NCI-H748 (cell line): ENCODE measurements at regions not wholly inside any gene's neighbourhood (a gene's known extent, or its start where the extent isn't known, plus 50 kb on each side); places are given as distances from the start of the nearest gene placed in this dataset.
"Not testable (repeated sequence)": the region's sequence is repeated elsewhere in the genome, so short reads cannot be mapped to it uniquely, and the experiment has no call there.

Experiments
- DNase-seq: peaks from one replicate; lab custom pipeline; 2025; ENCODE audit not compliant: unreplicated experiment; lab: John Stamatoyannopoulos, UW

DNA sequence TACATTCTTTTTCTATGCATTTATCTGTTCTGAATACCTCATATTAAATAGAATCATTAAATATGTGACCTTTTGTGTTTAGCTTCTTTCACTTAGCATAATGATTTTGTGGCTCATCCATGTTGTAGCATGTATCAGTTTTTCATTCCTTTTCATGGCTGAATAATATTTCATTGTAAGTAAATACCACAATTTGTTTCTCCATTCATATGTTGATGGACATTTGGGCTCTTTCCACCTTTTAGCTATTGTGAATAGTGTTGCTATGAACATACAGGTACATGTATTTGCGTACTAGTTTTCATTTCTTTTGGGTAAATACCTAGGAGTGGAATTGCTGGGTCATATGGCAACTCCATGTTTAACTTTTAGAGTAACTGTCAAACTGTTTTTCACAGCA lies 85.1 kb downstream of the GNL3L start:
- no peak for DNase-seq

DNA sequence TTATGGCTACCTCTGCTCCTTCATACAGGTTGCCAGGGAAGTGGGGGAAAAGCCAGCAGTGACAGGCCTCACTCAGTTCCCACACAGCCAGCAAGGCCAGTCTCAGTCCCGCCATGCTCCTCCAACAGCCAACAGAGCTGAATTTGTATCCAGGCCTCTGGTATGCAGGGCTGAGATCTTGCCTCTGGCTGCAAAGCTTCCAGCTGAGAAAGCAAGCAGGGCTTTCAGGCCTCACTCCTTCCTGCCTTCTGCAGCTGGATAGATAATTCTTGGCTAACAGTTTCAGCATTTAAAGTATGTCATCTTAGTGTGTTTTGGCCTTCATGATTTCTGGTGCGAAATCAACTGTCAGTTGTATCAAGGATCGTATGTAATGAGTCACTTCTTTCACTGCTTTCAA lies 103.6 kb downstream of the GNL3L start:
- no peak for DNase-seq

DNA sequence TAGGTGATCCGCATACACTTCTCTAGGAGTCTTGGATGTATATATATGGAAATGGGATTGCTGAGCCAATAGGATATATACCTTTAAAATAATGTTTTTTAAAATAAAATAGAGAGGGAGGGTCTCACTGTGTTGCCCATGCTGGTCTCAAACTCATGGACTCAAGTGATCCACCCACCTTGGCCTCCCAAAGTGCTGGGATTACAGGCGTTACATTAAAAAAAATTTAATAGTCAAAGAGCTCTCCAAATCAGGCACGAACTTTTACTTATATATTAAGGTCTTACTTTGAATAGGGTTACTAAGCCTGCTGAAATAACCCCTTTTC lies 109.0 kb downstream of the GNL3L start:
- DNase-seq, result no peak

DNA sequence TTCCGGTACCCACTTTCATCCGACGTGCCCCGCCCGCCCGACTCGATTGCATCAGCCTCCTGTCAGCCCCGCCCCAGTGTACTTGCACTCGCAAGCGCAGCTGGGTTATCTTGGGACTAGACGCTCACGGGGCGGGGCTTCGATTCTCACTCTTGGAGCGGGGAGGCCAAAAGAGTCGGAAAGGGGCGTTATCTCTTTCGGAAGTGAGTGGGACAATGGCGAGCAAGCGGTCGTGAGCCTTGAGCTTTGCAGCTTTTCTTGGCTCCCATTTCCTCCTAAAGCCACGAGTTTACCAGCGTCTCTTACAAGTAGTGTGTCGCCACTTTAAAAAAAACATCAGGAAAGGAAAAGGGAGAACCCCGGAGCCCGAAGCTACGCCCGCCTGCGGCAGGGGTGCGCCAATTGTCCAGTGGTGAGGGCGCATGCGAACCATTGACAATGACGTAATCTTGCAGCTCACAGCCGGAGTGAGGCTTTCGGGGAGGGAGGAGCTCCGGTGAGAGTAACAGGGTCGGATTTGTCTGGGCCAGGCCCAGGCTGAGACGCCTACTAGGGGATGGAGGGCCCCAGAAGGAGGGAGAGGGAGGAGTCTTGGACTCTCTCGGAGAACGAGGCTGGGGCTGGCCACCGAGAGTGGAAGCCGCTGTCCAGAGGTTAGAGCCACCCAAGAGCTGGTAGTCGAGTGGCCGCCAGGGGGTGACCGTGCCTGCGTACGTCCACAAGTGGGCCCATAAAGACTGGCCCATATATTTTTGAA lies 109.5 kb downstream of the GNL3L start:
- DNase-seq, result peak; percentile 97

DNA sequence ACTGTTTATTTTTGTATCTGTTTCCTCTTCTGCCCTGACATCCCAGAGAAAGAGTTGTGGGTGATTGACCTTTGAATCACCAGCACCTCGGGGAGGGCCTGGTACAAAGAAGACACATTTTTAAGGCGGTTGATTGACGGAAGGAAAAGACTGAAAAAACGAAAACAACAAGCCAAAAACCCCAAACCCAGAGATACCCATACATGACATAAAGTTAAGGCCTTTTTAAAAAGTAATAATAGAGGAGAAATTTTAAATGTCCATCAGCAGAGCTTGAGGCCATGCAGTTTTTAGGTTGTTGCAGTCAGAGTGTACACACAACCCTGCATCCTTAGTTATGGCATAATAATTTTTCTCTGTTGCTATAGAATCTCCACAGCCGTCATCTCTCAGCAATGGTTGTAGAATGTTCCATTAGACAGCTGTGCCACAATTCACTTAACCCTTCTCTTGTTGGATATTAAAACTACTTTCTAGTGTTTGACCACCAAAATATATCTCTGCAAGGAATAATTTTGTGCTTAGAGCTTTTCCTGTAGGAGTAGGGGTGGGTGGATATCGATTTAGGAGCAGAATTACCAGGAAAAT lies 110.2 kb downstream of the GNL3L start:
- no peak for DNase-seq

DNA sequence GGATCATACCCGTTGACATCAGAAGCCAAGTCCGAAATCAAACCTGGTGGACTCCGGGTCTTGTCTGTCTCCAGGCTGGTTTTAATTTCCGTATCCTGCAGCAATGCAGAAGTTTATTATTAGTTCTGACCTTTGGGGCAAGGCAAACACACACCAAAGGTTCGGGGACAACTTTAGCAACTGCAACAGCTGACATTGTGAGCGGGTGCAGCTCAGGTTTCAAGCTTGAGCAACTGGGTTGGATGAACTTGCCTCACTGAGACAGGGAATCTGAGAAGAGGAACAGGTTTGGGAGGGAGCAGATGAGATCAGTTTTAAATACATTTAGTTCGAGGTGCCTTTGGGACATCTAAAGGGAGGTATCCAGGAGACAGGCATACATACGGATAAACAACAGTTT lies 110.7 kb downstream of the GNL3L start:
- DNase-seq, result no peak

DNA sequence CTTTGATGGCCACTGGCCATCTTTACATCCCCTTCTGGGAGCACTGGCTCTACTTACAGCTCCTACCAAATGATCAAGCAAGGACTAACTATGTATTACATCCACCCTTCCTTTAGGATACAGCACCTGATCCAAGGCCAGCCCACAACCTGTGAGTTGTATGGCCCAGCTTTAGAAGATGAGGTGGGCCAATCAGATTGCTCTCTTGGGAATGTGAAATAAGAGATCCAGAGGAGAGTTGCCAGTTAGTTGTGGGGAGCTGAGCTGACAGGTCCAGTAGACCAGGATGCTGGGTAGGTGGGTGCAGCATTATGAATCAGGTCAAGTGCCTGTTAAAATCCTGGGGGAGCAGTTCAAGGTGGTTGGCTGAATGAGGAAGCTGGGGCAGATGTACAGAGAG lies 111.5 kb downstream of the GNL3L start:
- DNase-seq, result no peak

DNA sequence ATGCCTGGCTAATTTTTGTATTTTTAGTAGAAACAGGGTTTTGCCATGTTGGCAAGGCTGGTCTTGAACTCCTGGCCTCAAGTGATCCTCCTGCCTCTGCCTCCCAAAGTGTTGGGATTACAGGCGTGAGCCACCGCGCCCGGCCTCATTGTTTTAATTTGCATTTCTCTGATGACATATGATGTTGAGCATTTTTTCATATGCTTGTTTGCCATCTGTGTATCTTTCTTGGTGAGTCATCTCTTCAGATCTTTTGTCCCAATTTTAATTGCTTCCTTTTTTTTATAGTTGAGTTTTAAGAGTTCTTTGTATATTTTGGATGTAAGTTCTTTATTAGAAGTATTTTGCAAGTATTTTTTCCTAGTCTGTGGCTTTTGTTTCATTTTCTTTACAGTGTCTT lies 117.6 kb downstream of the GNL3L start:
- DNase-seq, result not testable (repeated sequence)

DNA sequence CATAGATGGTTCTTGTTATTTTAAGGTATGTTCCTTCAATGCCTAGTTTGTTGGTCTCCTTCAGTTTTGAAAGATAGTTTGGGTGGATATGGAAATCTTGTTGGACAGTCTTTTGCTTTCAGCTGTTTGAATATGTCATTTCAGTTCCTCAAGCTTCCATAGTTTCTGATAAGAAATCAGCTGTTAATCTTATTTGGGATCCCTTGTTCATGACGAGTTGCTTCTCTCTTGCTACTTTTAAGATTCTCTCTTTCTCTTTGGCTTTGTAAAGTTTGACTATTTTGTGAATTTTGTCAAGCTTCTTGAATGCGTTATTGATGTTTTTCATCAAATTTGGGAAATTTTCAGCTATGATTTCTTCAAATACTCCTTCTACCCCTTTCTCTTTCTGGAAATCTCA lies 129.5 kb downstream of the GNL3L start:
- no peak for DNase-seq

DNA sequence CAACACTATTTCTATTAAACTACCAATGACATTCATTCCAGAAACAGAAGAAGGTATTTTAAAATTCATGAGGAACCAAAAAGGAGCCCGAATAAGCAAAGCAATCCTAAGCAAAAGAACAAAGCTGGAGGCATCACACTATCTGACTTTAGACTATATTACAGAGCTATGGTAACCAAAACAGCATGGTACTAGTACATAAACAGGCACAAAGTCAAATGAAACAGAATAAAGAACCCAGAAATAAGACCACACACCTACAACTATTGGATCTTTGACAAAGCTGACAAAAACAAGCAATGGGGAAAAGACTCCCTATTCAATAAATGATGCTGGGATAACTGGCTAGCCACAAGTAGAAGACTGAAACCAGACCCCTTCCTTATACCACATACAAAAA lies 122.3 kb downstream of the ITIH6 start:
- no peak for DNase-seq

DNA sequence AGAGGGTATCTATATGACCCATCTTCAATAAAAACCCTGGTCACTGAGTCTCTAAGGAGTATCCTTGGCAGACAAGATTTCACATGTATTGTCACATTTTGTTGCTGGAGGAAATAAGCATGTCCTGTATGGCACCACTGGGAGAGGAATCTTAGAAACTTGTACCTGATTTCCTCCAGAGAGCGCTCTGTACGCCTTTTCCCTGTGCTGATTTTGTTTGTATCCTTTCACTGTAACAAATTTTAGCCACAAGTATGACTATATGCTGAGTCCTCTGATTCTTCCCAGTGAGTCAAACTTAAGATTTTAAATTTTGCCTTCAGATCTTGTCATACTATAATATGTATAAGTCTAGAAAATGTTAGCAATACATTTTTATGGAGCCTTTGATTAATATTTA lies 102.8 kb downstream of the ITIH6 start:
- no peak for DNase-seq

DNA sequence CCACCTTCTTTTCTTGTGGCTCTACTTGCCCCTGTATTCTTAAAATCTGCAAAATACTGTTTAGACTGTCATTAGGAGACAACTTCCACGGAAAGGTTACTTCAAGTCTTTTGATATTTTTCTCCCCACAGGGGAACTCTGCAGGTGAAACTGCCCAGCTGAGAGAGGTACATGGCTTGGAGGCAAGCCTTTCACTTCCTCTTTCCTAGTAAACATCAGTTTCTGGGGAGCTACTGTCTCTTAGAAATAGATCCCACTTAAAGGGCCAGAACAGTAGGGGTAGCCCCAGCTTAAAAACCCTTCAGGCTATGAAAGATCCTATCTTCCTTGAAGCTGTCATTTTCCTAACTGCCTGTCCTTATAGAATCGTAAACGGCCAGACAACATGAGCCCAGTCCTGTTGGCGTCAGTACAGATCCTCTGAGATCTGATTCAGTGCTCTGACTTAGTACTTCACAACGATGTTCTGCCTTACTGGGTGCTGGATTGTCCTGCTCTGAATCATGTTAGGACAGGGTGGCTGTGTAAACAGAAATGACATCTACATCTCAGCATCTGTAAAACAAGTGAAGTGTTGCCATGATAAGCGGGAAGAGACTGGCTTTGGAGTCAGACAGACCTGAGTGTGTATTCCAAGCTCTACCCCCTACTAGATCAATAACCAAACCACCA lies 102.1 kb downstream of the ITIH6 start:
- DNase-seq, result no peak
